Middle frontal gyrus (tissue), 1 donor: ENCODE measurements at regions not wholly inside any gene's neighbourhood (a gene's known extent, or its start where the extent isn't known, plus 50 kb on each side); places are given as distances from the start of the nearest gene placed in this dataset.
"Not testable (repeated sequence)": the region's sequence is repeated elsewhere in the genome, so short reads cannot be mapped to it uniquely, and the experiment has no call there.

Experiments
- DNase-seq: peaks from one replicate; pipeline ENCODE4 v3.0.0-alpha.2; 2015; ENCODE audit warnings: low spot score; ENCODE audit errors: extremely low spot score

DNA sequence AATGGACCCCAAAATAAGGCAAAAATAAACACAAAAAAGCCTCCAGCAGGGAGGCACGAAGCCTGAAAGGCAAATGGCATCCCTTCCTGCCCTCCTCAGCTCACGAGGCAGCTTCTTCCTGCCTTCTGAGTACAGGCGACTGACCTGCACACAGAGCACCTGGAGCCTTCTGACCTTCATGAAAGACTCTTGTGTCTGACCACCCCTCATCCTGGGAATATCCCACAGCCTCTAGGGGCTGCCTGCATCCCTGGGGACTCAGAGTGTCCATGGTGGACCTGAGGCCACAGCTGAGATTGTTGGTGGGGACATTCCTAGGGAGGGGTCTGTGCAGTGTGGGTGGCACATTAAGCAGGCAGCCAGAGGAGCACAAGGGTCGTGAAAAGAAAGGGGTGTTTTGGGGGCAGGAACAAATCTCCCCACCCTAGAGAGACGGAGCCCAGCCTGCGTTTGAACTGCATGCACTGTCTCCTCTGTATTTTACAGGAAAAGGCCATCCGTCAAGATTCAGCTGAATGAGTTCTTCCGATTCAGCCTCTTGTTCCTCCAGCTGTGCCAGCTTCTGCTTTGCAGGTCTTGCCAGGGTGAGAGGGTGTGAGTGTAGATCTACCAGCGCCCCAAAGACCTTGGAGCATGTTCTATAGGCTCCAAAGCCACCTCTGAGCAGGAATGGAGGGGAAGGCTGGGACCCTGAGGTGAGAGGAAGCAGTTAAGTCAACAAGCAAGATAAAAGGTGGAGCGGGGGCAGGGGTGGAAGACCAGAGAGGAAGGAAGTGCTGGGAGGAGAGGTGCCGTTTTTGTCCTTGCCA lies 80.4 kb upstream of the MEF2A start:
- no peak for DNase-seq

DNA sequence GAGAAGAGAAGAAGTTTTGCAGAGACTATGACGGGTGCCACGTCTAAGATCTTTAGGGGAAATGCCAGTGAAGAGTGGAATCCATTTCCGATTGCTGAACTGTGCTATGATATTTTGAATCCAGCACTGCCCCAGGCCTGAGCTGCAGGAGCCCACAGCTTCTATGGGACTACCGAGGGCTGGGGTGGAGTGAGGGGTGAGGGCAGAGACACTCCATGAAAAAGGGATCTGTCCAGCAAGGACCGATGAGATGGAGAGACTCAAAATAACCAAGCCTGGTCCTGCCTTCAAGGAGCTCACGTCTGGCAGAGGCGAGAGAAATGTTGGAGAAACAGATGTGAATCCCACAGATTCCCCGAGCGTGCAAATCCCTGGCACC lies 79.8 kb upstream of the MEF2A start:
- DNase-seq = no peak

DNA sequence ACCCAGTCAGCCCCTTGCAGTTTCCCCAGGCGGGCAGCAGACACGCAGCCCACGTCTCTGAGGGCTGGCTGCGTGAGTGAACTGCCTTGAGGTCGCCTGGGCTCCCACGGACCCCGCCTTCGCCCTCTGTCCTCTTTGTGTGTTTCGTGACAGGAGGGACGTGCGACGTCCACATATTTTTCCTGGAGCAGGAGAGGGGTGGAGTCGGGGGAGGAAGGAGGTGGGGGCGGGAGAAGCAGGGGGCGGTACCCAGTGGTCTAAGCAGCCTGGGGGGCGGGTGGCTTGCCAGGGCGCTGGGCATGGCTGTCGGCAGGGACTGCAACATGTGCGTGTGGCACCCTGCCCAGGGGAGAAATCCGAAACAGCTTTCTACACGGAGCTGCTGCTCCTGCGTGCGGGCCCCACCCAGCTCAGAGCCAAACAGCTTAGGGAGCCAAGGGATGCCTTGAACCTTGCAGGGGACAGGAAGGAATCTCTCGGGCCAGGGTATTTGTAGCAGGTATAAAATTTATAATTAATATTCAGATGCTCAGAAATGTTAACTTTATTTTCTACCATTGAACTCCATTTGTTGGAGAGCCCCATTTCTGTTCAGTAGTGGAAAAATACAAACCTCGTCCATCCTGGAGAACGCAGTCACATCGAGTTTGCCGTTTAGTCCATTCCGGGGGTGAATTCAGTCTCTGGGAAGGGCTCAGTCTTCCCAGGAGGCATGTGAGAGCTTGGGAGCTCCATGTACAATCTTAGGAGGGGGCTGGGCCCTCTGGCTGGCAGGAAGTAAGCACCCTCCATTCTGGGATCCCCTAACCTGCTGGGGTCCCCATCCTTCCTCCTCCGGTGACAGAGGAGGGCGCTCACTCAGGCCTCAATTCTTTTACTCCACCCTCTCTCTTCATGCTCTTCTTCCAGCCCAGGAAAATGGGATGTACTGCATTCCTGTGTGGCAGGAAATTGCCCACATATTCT lies 79.1 kb upstream of the MEF2A start:
- no peak for DNase-seq

DNA sequence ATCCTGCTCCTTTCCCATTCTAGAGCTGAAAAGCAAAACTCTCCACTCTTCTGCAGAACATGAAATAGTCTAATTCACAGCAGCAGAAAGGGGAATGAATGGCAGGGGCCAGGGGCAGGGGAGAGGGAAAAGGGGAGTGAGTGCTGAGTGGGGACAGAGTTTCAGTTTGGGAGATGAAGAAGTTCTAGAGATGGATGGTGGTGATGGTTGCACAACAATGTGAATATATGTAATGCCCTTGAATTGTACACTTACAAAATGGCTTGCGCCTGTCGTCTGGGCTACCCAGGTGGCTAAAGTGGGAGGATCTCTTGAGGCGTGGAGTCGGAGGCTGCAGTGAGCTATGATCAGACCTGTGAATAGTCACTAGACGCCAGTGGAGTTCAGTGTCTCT lies 78.5 kb upstream of the MEF2A start:
- DNase-seq = no peak

DNA sequence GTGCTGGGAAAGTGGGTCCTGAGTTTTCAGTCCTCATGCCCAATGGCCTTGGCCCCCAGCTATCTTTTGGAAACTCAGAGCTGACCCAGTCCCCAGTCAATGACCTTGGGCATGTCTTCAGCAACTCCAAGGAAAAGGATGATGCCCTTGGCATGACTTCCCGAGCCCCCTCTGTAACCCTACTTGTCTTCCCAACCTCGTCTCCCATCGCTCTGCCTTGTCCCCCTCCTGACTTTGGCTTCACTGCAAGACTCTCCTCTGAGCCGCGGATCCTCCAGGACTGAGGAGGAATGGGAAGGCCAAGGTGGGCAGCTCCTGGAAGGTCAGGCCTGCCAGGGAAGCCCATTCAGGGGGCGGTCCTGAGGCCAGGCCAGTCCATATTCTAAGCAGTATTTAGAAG lies 73.5 kb upstream of the MEF2A start:
- DNase-seq = no peak

DNA sequence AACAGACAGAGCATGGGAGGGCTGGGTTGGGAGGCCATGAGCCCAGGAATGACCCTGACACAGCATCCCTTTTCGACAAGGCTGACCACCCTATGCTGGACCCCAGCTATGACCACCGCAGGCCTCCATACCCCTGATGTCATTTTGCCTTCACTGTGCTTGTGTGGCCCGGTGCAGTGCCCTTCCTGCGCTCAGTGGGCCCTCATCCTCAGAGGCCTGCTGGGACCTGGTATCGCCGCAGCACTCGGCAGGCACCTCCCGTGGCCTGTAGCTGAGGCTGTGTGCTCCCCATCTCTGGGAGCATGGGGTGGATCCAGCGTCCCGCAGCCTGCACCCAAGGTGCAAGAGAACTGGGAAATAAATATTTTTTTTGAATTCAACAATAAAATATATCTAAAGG lies 73.1 kb upstream of the MEF2A start:
- DNase-seq = no peak

DNA sequence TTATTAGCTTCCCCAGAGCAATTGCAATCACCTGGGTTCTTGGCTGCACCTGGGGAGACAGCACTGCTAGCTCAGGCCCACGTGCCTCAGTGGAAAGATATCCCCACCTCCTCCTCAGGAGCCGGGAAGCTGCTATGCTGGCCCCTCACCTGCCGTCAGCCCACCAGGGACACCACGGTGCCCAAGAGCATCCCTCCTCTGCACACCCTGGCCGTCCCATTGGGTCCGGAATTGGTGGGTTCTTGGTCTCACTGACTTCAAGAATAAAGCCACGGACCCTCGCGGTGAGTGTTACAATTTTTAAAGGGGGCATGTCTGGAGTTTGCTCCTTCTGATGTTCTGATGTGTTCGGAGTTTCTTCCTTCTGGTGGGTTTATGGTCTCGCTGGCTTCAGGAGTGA lies 72.3 kb upstream of the MEF2A start:
- no peak for DNase-seq

DNA sequence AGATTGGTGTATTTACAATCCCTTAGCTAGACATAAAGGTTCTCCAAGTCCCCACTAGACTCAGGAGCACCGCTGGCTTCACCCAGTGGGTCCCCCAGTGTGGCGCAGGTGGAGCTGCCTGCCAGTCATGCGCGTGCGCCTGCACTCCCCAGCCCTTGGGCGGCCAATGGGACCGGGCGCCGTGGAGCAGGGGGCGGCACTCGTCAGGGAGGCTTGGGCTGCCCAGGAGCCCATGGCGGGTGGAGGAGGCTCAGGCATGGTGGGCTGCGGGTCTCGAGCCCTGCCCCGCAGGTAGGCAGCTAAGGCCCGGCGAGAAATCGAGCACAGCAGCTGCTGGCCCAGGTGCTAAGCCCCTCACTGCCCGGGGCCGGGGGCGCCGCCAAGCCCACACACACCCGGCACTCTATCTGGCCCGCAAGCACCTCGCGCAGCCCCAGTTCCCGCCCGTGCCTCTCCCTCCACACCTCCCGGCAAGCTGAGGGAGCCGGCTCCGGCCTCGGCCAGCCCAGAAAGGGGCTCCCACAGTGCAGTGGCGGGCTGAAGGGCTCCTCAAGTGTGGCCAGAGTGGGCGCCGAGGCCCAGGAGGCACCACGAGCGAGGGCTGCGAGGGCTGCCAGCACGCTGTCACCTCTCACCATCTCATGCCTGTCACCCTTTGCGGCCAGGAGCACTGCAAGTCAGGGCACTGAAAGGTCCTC lies 71.1 kb upstream of the MEF2A start:
- not testable (repeated sequence) for DNase-seq

DNA sequence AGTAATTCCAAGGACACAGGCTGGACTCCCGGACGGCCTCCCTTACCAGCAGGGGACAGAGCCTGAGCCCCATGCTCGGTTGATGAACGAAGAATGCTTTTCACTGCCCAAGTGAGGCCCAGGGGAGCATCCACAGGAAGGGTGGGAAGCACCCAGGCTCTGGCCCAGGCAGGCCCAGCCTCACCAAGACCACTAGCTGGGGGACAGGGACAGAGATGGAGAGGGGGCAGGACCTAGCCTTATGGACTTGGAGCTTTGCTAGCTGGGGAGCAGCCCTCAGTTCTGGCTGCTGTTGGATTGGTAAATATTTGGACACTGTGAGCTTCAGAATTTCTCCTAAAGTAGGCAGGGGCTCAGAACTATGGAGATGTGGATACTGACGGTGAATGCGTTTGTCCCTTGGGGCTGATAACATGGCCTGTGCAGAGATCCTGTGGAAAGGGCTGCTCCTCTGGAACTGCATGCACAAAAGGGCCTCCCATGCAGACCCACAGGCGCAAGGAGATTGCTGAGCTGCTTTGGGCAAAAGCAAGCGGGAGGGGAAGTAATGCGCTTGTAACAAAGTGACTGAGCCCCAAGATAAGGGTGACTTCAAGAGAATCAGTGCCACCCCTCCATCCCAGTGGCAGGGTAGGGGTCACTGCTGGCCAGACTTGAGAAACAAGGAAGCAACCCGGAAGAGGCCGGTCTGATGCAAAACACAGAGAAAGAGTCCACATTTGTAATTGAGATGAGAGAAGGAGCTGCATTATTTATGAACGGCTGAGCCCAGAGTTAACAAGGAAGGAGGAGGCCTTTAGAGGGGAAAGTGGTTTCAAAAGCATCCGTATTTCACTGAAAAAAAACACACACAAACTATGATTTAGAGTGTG lies 70.1 kb upstream of the MEF2A start:
- no peak for DNase-seq

DNA sequence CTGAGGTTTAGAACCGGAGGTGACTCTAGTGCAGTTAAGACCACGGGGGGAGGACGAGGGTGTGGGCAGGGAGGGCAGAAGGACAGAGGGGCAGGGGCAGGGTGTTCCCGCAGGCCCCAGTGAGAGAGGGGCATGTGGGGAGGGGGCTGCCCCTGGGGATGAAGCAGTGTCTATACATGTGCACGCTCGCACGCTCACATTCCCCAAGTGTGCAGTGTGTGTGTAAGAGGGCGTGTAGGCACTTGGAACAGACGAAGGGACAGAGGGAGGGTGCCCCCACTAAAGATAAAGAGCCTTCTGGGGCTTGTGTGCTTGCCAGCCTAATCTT lies 69.5 kb upstream of the MEF2A start:
- DNase-seq = no peak

DNA sequence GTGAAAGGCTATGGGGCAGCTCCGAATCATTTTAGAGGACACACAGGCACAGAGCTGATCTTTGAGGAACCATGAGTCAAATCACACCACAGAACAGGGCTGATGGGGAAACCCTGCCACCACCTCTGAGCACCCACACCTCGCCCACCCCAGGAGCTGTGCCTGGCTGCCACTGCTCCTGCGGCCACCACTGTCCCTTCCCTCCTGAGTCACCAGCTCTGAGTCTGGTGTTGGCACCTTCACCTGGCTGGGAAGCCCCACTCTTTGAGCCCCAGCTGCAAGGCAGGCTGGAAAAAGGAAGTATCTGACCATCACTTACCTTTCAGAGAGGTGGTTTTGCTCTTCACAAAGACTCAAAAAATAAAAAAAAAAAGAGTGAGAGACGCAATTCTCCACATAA lies 63.6 kb upstream of the MEF2A start:
- no peak for DNase-seq

DNA sequence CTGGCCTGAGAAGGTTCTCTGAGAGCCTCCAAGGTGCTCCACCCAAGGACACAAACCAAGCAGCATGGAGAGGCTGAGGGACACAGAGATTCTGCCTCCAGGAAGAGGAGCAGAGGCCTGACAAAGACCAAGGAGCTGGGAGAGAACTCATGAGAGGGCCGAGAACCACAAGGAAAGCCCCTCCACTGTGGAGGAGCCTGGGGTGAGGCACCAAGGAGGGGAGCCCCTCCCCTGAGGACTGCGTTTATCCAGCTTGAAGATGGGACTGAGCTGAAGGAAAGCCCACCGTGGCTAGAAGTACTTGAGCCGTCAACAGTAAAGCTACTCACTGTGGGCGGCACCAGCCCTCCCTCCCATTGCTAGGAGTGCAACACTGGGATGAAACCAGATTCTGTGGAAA lies 63.1 kb upstream of the MEF2A start:
- no peak for DNase-seq

DNA sequence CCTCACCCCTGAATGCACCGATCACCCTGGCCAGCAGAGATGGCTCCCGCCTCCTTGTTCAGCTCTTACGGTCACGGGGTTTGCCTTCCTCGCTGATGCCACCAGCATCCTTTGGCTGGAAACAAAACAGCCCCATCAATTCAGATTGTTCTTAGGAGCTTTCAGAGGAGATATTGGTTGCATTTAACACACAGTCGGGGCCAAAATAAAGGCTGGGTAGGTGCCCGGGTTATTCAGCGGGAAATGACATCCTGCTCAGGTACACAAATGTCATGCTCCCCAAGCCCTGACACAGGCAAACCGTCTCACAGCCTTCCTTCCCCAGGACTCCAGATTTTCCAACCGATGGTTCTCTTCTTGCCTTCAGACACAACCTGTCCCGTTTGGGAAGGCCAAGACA lies 62.4 kb upstream of the MEF2A start:
- no peak for DNase-seq

DNA sequence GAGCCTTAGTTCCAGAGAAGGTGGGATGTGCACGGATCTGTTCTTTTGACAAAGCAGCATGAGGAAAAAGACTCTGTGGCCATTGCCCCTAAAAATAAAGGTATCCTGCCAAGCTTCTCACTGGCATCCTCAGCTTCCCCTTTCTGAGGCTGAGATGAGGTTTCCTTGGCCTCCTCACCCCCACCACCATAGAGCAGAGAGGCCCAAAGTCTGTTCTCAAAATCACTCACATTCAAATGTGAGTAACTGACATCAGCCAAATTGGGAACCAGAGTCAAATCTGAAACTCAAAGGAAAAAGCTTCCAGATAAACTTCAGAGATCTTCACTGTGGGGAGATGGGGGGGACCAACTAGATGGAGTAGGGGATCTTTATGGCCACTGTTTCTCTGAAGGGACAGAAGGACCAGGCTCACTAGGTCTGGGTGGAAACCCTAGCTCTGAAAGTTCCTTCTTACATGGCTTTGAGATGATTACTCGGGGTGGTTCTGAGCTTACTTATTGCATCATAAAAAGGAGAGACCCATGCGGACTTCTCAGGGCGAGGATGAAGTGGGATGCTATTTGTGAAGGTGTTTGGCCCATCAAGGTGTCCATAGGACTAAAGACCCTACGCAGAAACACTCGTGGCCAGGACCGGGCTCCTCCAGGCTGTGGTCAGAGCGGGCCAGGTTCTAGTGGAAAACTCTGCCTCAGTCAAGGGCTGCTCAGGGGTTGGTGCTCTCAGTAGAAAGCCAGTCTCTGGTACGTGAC lies 61.5 kb upstream of the MEF2A start:
- DNase-seq = no peak

DNA sequence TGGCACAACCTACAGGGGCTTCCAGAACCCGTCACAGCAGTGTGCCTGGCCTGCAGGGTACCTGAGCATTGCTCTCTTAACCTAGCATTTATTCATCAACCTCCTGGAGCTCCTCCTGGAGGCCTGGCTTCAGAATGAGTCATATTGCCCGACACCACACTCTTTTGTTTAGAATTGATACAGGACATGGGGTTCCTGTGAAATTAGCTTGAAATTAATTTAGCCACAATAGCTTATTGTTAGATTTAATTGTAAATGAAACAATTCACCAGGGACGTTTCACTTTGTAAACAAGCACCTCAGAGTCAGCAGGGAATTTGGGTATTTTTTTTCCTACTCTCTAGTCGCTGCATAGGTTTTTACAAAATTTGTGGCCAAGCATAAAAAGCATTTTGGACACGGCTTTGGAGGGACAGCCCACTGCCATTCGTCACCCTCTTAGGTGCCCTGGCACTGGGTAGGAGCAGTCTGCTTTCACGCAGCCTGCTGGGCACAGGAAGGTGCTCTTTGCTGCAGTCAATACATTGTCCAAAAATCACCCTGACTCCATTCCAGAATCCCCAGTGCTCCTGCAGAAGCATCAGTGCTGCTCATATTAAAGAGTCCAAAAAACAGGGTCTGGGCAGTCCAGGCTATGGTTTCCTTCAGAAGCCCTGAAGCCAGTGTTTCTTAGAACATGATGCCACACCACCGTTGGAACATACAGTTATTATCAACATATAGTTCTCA lies 60.8 kb upstream of the MEF2A start:
- DNase-seq = no peak

DNA sequence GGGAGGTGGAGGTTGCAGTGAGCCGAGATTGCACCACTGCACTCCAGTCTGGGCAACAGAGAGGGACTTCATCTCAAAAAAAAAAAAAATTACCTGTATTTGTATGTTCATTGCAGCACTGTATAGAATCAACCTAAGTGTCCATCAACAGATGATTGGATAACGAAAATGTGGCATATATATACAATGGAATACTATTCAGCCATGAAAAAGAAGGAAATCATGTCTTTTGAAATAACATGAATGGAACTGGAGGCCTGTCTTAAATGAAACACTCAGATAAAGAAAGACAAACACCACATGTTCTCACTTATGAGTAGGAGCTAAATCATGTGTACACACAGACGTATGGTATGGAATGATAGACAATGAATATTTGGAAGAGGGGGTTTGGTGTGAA lies 59.4 kb upstream of the MEF2A start:
- no peak for DNase-seq

DNA sequence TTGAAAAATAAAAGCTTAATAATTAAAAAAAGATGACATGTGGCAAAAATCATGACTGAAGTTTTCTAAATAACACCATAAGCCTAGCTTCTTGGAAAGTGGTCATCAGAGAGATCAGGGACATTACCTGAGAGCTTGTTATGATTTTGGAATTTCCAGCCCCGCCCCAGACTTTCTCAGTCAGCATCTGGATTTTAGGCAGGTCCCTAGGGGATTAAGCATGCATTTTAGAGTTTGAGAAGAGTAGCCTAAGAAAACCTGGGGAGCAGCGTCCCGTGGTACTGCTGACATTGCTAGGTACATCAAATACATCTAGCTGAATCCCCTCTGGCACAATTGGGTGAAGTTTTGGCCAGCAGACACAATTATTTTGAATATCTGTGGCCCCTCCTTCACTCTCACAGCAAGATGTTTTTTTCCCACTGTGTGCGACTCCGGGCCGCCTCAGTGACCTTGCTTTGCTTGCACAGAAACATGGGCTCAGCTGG lies 58.7 kb upstream of the MEF2A start:
- DNase-seq = no peak

DNA sequence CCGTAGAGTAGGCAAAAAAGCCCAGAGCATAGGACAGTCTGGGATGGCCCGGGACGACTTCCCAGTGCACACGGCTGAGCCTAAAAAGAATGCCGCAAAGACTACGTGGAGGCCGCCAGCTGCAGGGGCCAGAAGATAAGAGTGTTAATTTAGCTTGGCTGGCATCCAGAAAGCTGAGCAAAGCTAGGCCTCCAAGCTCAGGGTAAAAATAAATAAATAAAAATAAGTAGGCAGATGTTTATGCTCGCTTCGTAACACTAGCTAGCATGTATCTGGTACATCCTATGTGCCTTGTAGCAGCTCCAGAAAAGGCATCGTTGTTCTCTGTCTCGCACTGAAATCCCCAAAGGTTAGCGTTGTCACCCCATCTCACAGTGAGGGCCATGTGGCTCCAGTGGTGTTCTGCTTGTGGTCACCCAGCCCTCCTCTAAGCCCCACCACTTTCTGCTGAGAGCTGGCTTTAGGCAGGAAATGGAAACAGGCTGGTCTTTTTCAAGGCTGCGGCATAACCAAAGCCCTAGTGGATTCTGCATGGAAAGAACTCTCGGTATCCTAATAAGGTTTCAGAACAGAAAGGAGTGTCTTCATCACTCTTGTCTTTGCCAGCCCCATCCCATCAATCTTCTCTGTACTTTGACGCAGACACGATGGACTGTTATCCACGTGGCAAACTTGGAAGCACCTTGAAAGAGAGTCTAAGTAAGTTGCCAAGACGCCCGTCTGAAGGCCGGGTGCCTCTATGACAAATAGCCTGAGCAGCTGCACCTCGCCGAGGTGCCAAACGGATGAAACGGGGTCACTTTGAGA lies 58.1 kb upstream of the MEF2A start:
- DNase-seq = no peak

DNA sequence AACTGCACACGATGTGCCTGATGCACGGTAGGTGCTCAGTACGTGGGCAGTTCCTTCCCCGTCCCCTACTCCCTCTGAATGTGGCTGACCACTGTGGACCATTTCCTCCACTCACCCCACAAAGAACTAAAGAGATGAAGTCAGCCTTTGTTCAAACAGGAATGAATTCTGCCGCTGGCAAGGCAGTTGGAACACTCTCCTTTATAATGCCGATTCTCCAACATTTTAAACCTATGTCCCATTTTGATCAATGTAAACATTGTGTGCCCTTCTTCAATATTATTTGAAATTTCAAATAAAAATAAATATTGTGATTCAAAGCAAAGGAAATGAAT lies 57.5 kb upstream of the MEF2A start:
- no peak for DNase-seq
